GM12892 (cell line): ENCODE measurements at regions not wholly inside any gene's neighbourhood (a gene's known extent, or its start where the extent isn't known, plus 50 kb on each side); places are given as distances from the start of the nearest gene placed in this dataset.

ENCODE experiments used
- POLR2A ChIP-seq: IDR thresholded peaks from 2 replicates; pipeline ENCODE4 v1.6.1; 2011; ENCODE audit warnings: low read depth, low read length, control low read depth
- POLR2AphosphoS5 ChIP-seq: IDR thresholded peaks from 2 replicates; pipeline ENCODE4 v1.6.1; 2011; ENCODE audit warnings: low read depth, low read length, control low read depth

GRCh38 chr10:45564303-45564959 is 108.1 kb downstream of the ZFAND4 start:
- TF ChIP-seq POLR2AphosphoS5 (no peak), POLR2A (no peak)
